ENCODE measurements at regions not wholly inside any gene's neighbourhood (a gene's known extent, or its start where the extent isn't known, plus 50 kb on each side); places are given as distances from the start of the nearest gene placed in this dataset.
A peak's percentile ranks its signal among the peaks of the same experiment; 100 is the strongest.

- DNase-seq = no peak
- no peaks in the 10 kb centered on the region for H3K36me3 Mint-ChIP-seq
- no peaks in the 10 kb centered on the region for H3K4me1 Mint-ChIP-seq
These were observed 317.2 kb downstream of the ZSWIM6 start for GRCh38 chr5:61649231-61649630.

DNA sequence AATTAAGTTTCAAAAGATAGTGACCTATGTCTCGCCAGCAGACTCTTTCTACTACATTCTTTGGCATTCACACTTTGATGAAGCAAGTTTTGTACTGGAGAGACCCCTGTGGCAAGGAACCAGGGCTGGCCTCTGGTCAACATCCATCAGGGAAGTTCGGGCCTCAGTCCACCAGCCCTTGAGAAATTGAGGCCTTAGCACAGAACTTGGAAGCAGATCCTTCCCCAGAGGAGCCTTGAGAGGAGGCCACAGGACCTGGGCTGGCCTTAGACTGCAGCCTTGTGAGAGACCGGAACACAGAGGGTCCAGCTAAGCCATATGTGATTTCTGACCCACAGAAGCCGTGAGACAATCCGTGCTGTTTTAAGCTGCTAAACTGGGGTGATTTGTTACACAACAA lies 317.9 kb downstream of the ZSWIM6 start:
- no peaks in the 10 kb centered on the region for H3K4me1 Mint-ChIP-seq
- H3K27me3 Mint-ChIP-seq = peaks cover 0 to 9% (median 0%) of the 10 kb centered on the region in 3 donors
- ATAC-seq (ENCODE audit: low read depth in 2 of 2) (no peak), DNase-seq (no peak)
- H3K4me3 Mint-ChIP-seq = no peak overlapping the region
- H3K9me3 Mint-ChIP-seq = no peaks in the 10 kb centered on the region
- no peaks in the 10 kb centered on the region for H3K36me3 Mint-ChIP-seq
- H3K27ac Mint-ChIP-seq = no peak overlapping the region

More at GRCh38 chr5:61649231-61649630, 317.2 kb downstream of the ZSWIM6 start:
- no peak overlapping the region for H3K4me3 Mint-ChIP-seq
- H3K27ac Mint-ChIP-seq = peak overlapping the region in 1 of 6 donors; percentile 29
- H3K27me3 Mint-ChIP-seq = peaks cover 0 to 8% (median 0%) of the 10 kb centered on the region in 3 donors
- ATAC-seq (ENCODE audit: low read depth in 2 of 2) = no peak
- H3K9me3 Mint-ChIP-seq = no peaks in the 10 kb centered on the region

- DNase-seq (no peak), ATAC-seq (ENCODE audit: low read depth in 2 of 2) (no peak)
- Mint-ChIP-seq H3K27ac (no peak overlapping the region), H3K27me3 (peaks cover 0 to 16% (median 5%) of the 10 kb centered on the region in 3 donors), H3K4me3 (no peak overlapping the region), H3K4me1 (no peaks in the 10 kb centered on the region), H3K9me3 (no peaks in the 10 kb centered on the region), H3K36me3 (no peaks in the 10 kb centered on the region)
These were observed 318.6 kb downstream of the ZSWIM6 start for GRCh38 chr5:61650661-61651060.

- Mint-ChIP-seq H3K27me3 (peaks cover 0 to 21% (median 9%) of the 10 kb centered on the region in 3 donors), H3K36me3 (no peaks in the 10 kb centered on the region), H3K27ac (no peak overlapping the region), H3K9me3 (no peaks in the 10 kb centered on the region), H3K4me1 (no peaks in the 10 kb centered on the region), H3K4me3 (no peak overlapping the region)
- DNase-seq (no peak), ATAC-seq (ENCODE audit: low read depth in 2 of 2) (no peak)
These were observed 319.1 kb downstream of the ZSWIM6 start for GRCh38 chr5:61651195-61651594.

- no peak for DNase-seq
- H3K4me3 Mint-ChIP-seq = no peak overlapping the region
- no peak overlapping the region for H3K27ac Mint-ChIP-seq
- H3K27me3 Mint-ChIP-seq = peaks cover 0 to 21% (median 9%) of the 10 kb centered on the region in 3 donors
- H3K9me3 Mint-ChIP-seq = no peaks in the 10 kb centered on the region
- no peaks in the 10 kb centered on the region for H3K36me3 Mint-ChIP-seq
- no peak for ATAC-seq (ENCODE audit: low read depth in 2 of 2)
- no peaks in the 10 kb centered on the region for H3K4me1 Mint-ChIP-seq
These were observed 320.9 kb downstream of the ZSWIM6 start for GRCh38 chr5:61652916-61653315.

- ATAC-seq (ENCODE audit: low read depth in 2 of 2) (no peak), DNase-seq (no peak)
- Mint-ChIP-seq H3K9me3 (no peaks in the 10 kb centered on the region), H3K4me3 (no peak overlapping the region), H3K27ac (no peak overlapping the region), H3K27me3 (peaks cover 0 to 21% (median 9%) of the 10 kb centered on the region in 3 donors), H3K36me3 (no peaks in the 10 kb centered on the region), H3K4me1 (peaks cover 0 to 5% (median 4%) of the 10 kb centered on the region in 3 donors)
These were observed 321.9 kb downstream of the ZSWIM6 start for GRCh38 chr5:61653807-61654580.

DNA sequence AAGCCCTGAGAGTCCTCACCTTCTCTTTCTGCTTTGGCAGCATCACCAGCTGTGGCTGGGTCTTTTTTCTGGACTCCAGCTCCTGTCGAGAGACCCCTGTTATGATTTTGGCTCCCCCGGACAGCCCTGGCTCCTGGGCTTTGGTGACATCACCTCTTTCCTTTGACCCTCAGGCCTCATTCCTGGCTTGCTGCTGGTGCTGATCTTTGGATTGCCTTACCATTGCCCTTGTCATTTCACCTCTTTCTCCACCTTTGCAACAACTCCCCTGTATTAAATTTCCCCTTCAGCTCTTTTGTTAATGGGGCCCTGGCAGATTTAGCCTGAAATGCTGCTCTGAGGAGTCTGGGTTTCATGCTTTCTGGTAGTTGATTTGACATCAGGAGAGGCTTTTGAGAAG lies 322.8 kb downstream of the ZSWIM6 start:
- no peak overlapping the region for H3K4me3 Mint-ChIP-seq
- peaks cover 0 to 16% (median 9%) of the 10 kb centered on the region in 3 donors for H3K27me3 Mint-ChIP-seq
- DNase-seq (no peak), ATAC-seq (ENCODE audit: low read depth in 2 of 2) (no peak)
- no peaks in the 10 kb centered on the region for H3K36me3 Mint-ChIP-seq
- H3K27ac Mint-ChIP-seq = no peak overlapping the region
- peaks cover 0 to 5% (median 4%) of the 10 kb centered on the region in 3 donors for H3K4me1 Mint-ChIP-seq
- H3K9me3 Mint-ChIP-seq = no peaks in the 10 kb centered on the region

DNA sequence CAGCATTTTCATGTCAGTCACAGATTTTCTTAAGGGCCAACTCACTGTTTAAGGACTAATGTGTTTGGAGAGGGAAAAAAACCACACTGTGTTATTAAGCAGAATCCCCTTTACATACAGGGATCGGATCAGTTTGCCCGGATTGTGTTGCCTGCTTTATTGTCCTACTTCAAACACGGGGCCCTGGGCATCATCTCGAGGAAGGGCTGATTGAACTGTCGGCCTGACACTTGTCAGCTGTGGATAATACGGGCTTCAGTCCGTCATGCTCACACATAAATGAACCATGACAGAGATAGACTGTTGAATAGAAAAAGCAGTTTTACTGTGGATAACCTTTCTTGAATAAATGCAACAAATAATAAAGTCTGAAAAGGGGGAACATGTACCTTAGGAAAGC lies 325.0 kb downstream of the ZSWIM6 start:
- no peaks in the 10 kb centered on the region for H3K9me3 Mint-ChIP-seq
- DNase-seq = no peak
- no peaks in the 10 kb centered on the region for H3K36me3 Mint-ChIP-seq
- ATAC-seq (ENCODE audit: low read depth in 2 of 2) = no peak
- H3K27me3 Mint-ChIP-seq = peaks cover 4 to 32% (median 15%) of the 10 kb centered on the region in 3 donors
- H3K4me1 Mint-ChIP-seq = peaks cover 0 to 5% (median 4%) of the 10 kb centered on the region in 3 donors
- no peak overlapping the region for H3K27ac Mint-ChIP-seq
- H3K4me3 Mint-ChIP-seq = no peak overlapping the region

- Mint-ChIP-seq H3K4me1 (peaks cover 0 to 5% (median 4%) of the 10 kb centered on the region in 3 donors), H3K4me3 (no peak overlapping the region), H3K27ac (no peak overlapping the region), H3K36me3 (no peaks in the 10 kb centered on the region), H3K9me3 (no peaks in the 10 kb centered on the region), H3K27me3 (peaks cover 4 to 34% (median 17%) of the 10 kb centered on the region in 3 donors)
- DNase-seq = no peak
- ATAC-seq (ENCODE audit: low read depth in 2 of 2) = no peak
These were observed 325.6 kb downstream of the ZSWIM6 start for GRCh38 chr5:61657686-61658085.

DNA sequence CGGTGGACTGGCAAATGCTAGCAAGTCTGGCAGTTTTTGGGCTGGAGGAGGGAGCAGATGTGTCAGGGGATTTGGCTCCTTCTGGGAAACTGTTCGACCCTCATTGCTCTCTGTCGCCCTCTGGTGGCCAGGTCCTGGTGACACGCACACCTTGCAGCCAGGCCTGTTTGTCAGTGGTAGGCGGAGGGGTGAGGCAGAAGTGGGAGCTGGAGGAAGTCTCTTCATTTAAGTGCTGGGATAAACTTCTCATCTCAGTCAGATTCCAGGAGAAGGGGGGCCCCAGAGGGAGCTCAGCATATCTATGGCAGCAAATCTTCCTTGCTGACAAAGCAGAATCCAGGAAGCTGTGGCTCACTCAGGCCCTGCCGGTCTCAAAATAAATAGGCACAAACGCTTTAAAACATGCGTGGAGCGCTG lies 326.5 kb downstream of the ZSWIM6 start:
- Mint-ChIP-seq H3K27me3 (peaks cover 7 to 34% (median 17%) of the 10 kb centered on the region in 3 donors), H3K27ac (peak overlapping the region in 4 of 6 donors; percentile 6 to 79 (median 40)), H3K4me1 (peaks cover 0 to 5% (median 4%) of the 10 kb centered on the region in 3 donors), H3K36me3 (no peaks in the 10 kb centered on the region), H3K9me3 (no peaks in the 10 kb centered on the region), H3K4me3 (no peak overlapping the region)
- ATAC-seq (ENCODE audit: low read depth in 2 of 2) (peak; percentile 67 to 76), DNase-seq (peak; percentile 61)

GRCh38 chr5:61659221-61659696 lies 327.2 kb downstream of the ZSWIM6 start:
- Mint-ChIP-seq H3K27ac (no peak overlapping the region), H3K36me3 (no peaks in the 10 kb centered on the region), H3K4me3 (no peak overlapping the region), H3K4me1 (peaks cover 0 to 5% (median 4%) of the 10 kb centered on the region in 3 donors), H3K9me3 (no peaks in the 10 kb centered on the region), H3K27me3 (peaks cover 7 to 34% (median 17%) of the 10 kb centered on the region in 3 donors)
- DNase-seq = no peak
- no peak for ATAC-seq (ENCODE audit: low read depth in 2 of 2)

GRCh38 chr5:61662670-61663069 lies 330.6 kb downstream of the ZSWIM6 start:
- Mint-ChIP-seq H3K27ac (no peak overlapping the region), H3K4me1 (peaks cover 0 to 5% (median 4%) of the 10 kb centered on the region in 3 donors), H3K4me3 (no peak overlapping the region), H3K36me3 (no peaks in the 10 kb centered on the region), H3K9me3 (no peaks in the 10 kb centered on the region), H3K27me3 (peaks cover 7 to 22% (median 8%) of the 10 kb centered on the region in 3 donors)
- ATAC-seq (ENCODE audit: low read depth in 2 of 2) (no peak), DNase-seq (no peak)

- Mint-ChIP-seq H3K36me3 (no peaks in the 10 kb centered on the region), H3K4me1 (no peaks in the 10 kb centered on the region), H3K27ac (no peak overlapping the region), H3K27me3 (peaks cover 7 to 11% (median 8%) of the 10 kb centered on the region in 3 donors), H3K4me3 (no peak overlapping the region), H3K9me3 (no peaks in the 10 kb centered on the region)
- ATAC-seq (ENCODE audit: low read depth in 2 of 2) (no peak), DNase-seq (no peak)
These were observed 334.1 kb downstream of the ZSWIM6 start for GRCh38 chr5:61666064-61666621.

Data from naive B cell (primary cell).